HepG2 (cell line): ENCODE measurements at regions not wholly inside any gene's neighbourhood (a gene's known extent, or its start where the extent isn't known, plus 50 kb on each side); places are given as distances from the start of the nearest gene placed in this dataset.
"Not testable (repeated sequence)": the region's sequence is repeated elsewhere in the genome, so short reads cannot be mapped to it uniquely, and the experiment has no call there.

Source experiments
- ATAC-seq: fragments of 200-7000 bp; cut with Tn5 transposase; 3 replicates; pipeline ENCODE4 v1.9.1; 2020; ENCODE audit warnings: mild to moderate bottlenecking, moderate library complexity
- BruUV-seq: library from RNA; stranded (reverse); fragments of 400-500 nt; replicated peaks from 2 replicates; lab custom pipeline; 2021; lab: Mats Ljungman, UMichigan
- CTCF ChIA-PET: fragments of 300-600 bp; formaldehyde crosslinking; extraction: SDS; loops from one replicate; lab custom pipeline; 2021; ENCODE audit warnings: low total read pairs, inconsistent platforms, low intra/inter-chr PET ratio; lab: Yijun Ruan, JAX
- POLR2A ChIA-PET: fragments of 350-600 bp; sonication (Branson Sonifier 250); formaldehyde crosslinking; loops from one replicate; lab custom pipeline; 2020; ENCODE audit warnings: antibody characterized with exemption, inconsistent platforms; lab: Yijun Ruan, JAX
- DNase-seq: peaks from one replicate; pipeline ENCODE4 v3.0.0-alpha.2; 2015; ENCODE audit warnings: low spot score
- FAIRE-seq: peaks from 3 replicates; lab custom pipeline; 2011; peaks lifted over from hg19 to GRCh38; lab: Jason Lieb, UNC
- H2AFZ ChIP-seq: one replicate; pipeline ENCODE4 v1.6.1; 2011; ENCODE audit warnings: low read length, inconsistent platforms
- H3K27ac ChIP-seq: fragments of 300-600 bp; 3 replicates; pipeline ENCODE4 v1.8.0; 2011; ENCODE audit warnings: mixed run types, mild to moderate bottlenecking, mixed read lengths, low read length, inconsistent platforms; ENCODE audit not compliant: insufficient read depth; ENCODE audit errors: extremely low read length
- H3K27me3 ChIP-seq, 2 experiments: fragments of 200-600 bp in 1 of 2; 2 replicates in 1 of 2; 3 replicates in 1 of 2; pipeline versions ENCODE4 v1.6.0 to v1.8.0; 2011; ENCODE audit warnings: low read length in 2 of 2, mild to moderate bottlenecking in 2 of 2, moderate library complexity in 2 of 2, inconsistent platforms in 1 of 2; ENCODE audit not compliant: insufficient read depth in 2 of 2, control insufficient read depth in 1 of 2
- H3K36me3 ChIP-seq, 2 experiments: fragments of 200-600 bp in 1 of 2; replicated peaks in 1 of 2; 2 replicates in 1 of 2; 3 replicates in 1 of 2; pipeline versions ENCODE4 v1.5.1 to v1.8.0; 2011; ENCODE audit warnings: low read length in 2 of 2, inconsistent platforms in 1 of 2; ENCODE audit not compliant: insufficient read depth in 2 of 2, control insufficient read depth in 1 of 2
- H3K4me1 ChIP-seq: 2 replicates; pipeline ENCODE4 v1.5.1; 2012; ENCODE audit warnings: low read length, inconsistent platforms; ENCODE audit not compliant: insufficient read depth
- H3K4me2 ChIP-seq: 2 replicates; pipeline ENCODE4 v1.6.0; 2011; ENCODE audit warnings: low read depth, low read length, inconsistent platforms
- H3K4me3 ChIP-seq, 3 experiments: fragments of 200-600 bp in 1 of 3; sonication (generic), shearing (Covaris generic) in 1 of 3; replicated peaks in 1 of 3; 2 replicates each; pipeline ENCODE4 v1.5.1; 2011 to 2016; ENCODE audit warnings: low read length in 3 of 3, inconsistent platforms in 2 of 3, low read depth in 2 of 3, mild to moderate bottlenecking in 2 of 3, control low read depth in 1 of 3, mixed read lengths in 1 of 3; ENCODE audit not compliant: insufficient read depth in 1 of 3
- H3K79me2 ChIP-seq: one replicate; pipeline ENCODE4 v1.6.1; 2011; ENCODE audit warnings: low read length, inconsistent platforms; ENCODE audit not compliant: insufficient read depth
- H3K9ac ChIP-seq: 2 replicates; pipeline ENCODE4 v1.6.0; 2011; ENCODE audit warnings: mild to moderate bottlenecking, low read depth, low read length, inconsistent platforms; ENCODE audit not compliant: insufficient read depth
- H3K9me3 ChIP-seq: 2 replicates; pipeline ENCODE4 v1.5.1; 2012; ENCODE audit warnings: mild to moderate bottlenecking, low read length
- H4K20me1 ChIP-seq: 2 replicates; pipeline ENCODE4 v1.6.0; 2011; ENCODE audit warnings: inconsistent platforms, mild to moderate bottlenecking, low read length, moderate library complexity; ENCODE audit not compliant: insufficient read depth
- HNF4A ChIP-seq: sonication (generic); formaldehyde crosslinking; IDR thresholded peaks from 2 replicates; pipeline ENCODE4 v1.4.0; 2020; ENCODE audit warnings: missing genetic modification reagents
- ZNF614 ChIP-seq: IDR thresholded peaks from 2 replicates; pipeline ENCODE4 v1.6.1; 2018; ENCODE audit warnings: missing biosample characterization, missing genetic modification reagents, inconsistent platforms, borderline replicate concordance
- WGBS: methylation state at CpG from one replicate; pipeline ENCODE4 v1.1.6; 2017; ENCODE audit warnings: low lambda C conversion rate; 5-methylcytosine and 5-hydroxymethylcytosine counted together
- in situ Hi-C: cut with HindIII; loops from 2 replicates; pipeline ENCODE4 v1.10.0; 2017; ENCODE audit warnings: low pct_unique_long_range_greater_than_20kb; ENCODE audit not compliant: extremely low pct_ligation_motif_present
- intact Hi-C: fragments of 100-400 bp; cut with micrococcal nuclease; formaldehyde crosslinking; loops from one replicate; pipeline ENCODE4 v1.10.0; 2022; ENCODE audit not compliant: unreplicated experiment
- TF ChIP-seq, protein P1 (sequence below): IDR thresholded peaks from 2 replicates; pipeline ENCODE4 v1.6.1; 2016; ENCODE audit warnings: missing compliant biosample characterization, missing genetic modification reagents, borderline replicate concordance

- Histone ChIP-seq H3K36me3 (no peaks in the 10 kb centered on the region), H3K9me3 (no peaks in the 10 kb centered on the region), H3K79me2 (no peaks in the 10 kb centered on the region), H3K9ac (no peak overlapping the region), H3K27ac (no peak overlapping the region), H4K20me1 (no peaks in the 10 kb centered on the region), H3K4me1 (peaks cover 11% of the 10 kb centered on the region), H3K4me3 (no peak overlapping the region), H3K4me2 (no peak overlapping the region), H2AFZ (no peak overlapping the region), H3K27me3 (peaks cover 0 to 14% of the 10 kb centered on the region in 2 experiments; a peak in 2 of 5 replicates)
- ATAC-seq: no peak; the same call in 2 of the 3 replicates
- FAIRE-seq: no peak
- POLR2A ChIA-PET: no interaction called here
- 4% methylated on average over 2 of the region's 2 CpGs for WGBS
- peak; percentile 82; the same call in 1 of the 2 replicates for TF ChIP-seq ZNF614 (CRISPR knock-in tag)
- TF ChIP-seq HNF4A (CRISPR knock-in tag): peak; percentile 34
- TF ChIP-seq, protein P1, sequence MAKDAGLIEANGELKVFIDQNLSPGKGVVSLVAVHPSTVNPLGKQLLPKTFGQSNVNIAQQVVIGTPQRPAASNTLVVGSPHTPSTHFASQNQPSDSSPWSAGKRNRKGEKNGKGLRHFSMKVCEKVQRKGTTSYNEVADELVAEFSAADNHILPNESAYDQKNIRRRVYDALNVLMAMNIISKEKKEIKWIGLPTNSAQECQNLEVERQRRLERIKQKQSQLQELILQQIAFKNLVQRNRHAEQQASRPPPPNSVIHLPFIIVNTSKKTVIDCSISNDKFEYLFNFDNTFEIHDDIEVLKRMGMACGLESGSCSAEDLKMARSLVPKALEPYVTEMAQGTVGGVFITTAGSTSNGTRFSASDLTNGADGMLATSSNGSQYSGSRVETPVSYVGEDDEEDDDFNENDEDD (CRISPR knock-in tag): no peak
- intact Hi-C loops (no loop called here), in situ Hi-C loops (no loop called here)
- DNase-seq: no peak
- no TSS peak for BruUV-seq
- CTCF ChIA-PET: no interaction called here
Measured at GRCh38 chr6:44742828-44743372, 355.4 kb downstream of the CDC5L start.

DNA sequence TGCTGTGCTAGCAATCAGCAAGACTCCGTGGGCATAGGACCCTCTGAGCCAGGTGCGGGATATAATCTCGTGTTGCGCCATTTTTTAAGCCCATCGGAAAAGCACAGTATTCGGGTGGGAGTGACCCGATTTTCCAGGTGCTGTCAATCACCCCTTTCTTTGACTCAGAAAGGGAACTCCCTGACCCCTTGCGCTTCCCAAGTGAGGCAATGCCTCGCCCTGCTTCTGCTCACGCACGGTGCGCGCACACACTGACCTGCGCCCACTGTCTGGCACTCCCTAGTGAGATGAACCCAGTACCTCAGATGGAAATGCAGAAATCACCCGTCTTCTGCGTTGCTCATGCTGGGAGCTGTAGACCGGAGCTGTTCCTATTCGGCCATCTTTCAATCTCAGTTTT lies 372.6 kb downstream of the CDC5L start:
- H3K4me2 ChIP-seq, FAIRE-seq, H3K9ac ChIP-seq, H3K27me3 ChIP-seq, DNase-seq, BruUV-seq, H3K27ac ChIP-seq, H4K20me1 ChIP-seq, intact Hi-C loops, H3K36me3 ChIP-seq, ATAC-seq, in situ Hi-C loops, H3K4me1 ChIP-seq, H2AFZ ChIP-seq, CTCF ChIA-PET, H3K79me2 ChIP-seq, H3K4me3 ChIP-seq, POLR2A ChIA-PET: not testable (repeated sequence)
- 72% methylated on average over 18 of the region's 18 CpGs for WGBS
- peaks cover 20% of the 10 kb centered on the region for H3K9me3 ChIP-seq
